Chondrocyte (in vitro differentiated cells): ENCODE measurements at regions not wholly inside any gene's neighbourhood (a gene's known extent, or its start where the extent isn't known, plus 50 kb on each side); places are given as distances from the start of the nearest gene placed in this dataset.
"Not testable (repeated sequence)": the region's sequence is repeated elsewhere in the genome, so short reads cannot be mapped to it uniquely, and the experiment has no call there.

ENCODE experiments used
- DNase-seq: peaks from one replicate; pipeline ENCODE4 v3.0.0; 2021; ENCODE audit warnings: mixed read lengths, low spot score
- H3K27ac Mint-ChIP-seq: one replicate; pipeline ENCODE4 v1.8.0; 2021; ENCODE audit warnings: mild to moderate bottlenecking, moderate library complexity, mixed read lengths; ENCODE audit not compliant: unreplicated experiment
- H3K27me3 Mint-ChIP-seq: 2 replicates; pipeline ENCODE4 v1.8.0; 2021; ENCODE audit warnings: low read depth, mixed read lengths
- H3K36me3 Mint-ChIP-seq: 2 replicates; pipeline ENCODE4 v1.8.0; 2021; ENCODE audit warnings: low read depth, mixed read lengths
- H3K4me1 Mint-ChIP-seq: 2 replicates; pipeline ENCODE4 v1.8.0; 2021; ENCODE audit warnings: low read depth, mild to moderate bottlenecking, mixed read lengths
- H3K4me3 Mint-ChIP-seq: one replicate; pipeline ENCODE4 v1.8.0; 2021; ENCODE audit warnings: mild to moderate bottlenecking, moderate library complexity, mixed read lengths; ENCODE audit not compliant: unreplicated experiment
- H3K9me3 Mint-ChIP-seq: 2 replicates; pipeline ENCODE4 v1.8.0; 2021; ENCODE audit warnings: low read depth, mixed read lengths
- TF ChIP-seq, protein P1 (sequence below): fragments of 200-600 bp; sonication (generic); IDR thresholded peaks from 2 replicates; pipeline ENCODE4 v1.5.0; 2021; ENCODE audit warnings: antibody characterized with exemption, mild to moderate bottlenecking, moderate library complexity

DNA sequence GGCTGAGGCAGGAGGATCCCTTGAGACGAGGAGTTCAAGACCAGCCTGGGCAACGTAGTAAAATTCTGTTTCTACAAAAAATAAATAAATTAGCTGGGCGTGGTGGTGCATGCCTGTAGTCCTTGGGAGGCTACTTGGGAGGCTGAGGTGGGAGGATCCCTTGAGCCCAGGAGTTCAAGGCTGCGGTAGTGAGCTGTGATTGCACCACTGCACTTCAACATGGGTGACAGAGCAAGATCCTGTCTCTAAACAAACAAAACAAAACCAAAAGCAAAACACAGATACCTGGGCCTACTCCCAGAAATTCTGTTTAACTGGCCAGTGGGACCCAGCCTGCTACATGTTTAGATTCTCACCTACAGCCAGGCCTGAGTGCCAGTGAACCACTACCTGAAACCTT is 74.6 kb upstream of the MEDAG start:
- Mint-ChIP-seq H3K9me3 (no peaks in the 10 kb centered on the region), H3K27ac (no peak overlapping the region), H3K4me1 (peaks cover 45% of the 10 kb centered on the region), H3K4me3 (no peak overlapping the region), H3K36me3 (no peaks in the 10 kb centered on the region), H3K27me3 (no peaks in the 10 kb centered on the region)
- DNase-seq, result no peak
- TF ChIP-seq, protein P1, sequence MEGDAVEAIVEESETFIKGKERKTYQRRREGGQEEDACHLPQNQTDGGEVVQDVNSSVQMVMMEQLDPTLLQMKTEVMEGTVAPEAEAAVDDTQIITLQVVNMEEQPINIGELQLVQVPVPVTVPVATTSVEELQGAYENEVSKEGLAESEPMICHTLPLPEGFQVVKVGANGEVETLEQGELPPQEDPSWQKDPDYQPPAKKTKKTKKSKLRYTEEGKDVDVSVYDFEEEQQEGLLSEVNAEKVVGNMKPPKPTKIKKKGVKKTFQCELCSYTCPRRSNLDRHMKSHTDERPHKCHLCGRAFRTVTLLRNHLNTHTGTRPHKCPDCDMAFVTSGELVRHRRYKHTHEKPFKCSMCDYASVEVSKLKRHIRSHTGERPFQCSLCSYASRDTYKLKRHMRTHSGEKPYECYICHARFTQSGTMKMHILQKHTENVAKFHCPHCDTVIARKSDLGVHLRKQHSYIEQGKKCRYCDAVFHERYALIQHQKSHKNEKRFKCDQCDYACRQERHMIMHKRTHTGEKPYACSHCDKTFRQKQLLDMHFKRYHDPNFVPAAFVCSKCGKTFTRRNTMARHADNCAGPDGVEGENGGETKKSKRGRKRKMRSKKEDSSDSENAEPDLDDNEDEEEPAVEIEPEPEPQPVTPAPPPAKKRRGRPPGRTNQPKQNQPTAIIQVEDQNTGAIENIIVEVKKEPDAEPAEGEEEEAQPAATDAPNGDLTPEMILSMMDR, result no peak

DNA sequence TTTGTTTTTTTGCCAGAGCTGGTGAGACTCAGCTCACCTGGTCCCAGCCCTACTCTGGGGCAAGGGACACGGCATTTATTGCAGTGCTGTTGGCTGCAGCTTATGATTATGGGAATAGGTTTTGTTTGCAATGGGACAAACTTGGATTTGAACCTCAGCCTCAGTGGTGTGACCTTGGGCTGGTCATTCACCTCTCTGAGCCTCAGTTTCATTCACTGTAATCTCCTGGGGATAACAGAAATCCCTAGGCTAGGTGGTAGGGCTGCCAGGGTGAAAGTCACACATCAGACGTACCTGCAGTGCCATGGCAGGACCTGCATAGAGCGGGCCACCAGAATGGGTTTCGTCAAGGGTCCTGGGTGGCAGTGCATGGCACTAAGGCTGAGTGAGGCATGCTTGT is 73.7 kb upstream of the MEDAG start:
- peaks cover 45% of the 10 kb centered on the region for H3K4me1 Mint-ChIP-seq
- no peak for DNase-seq
- H3K27ac Mint-ChIP-seq, result no peak overlapping the region
- no peaks in the 10 kb centered on the region for H3K9me3 Mint-ChIP-seq
- H3K27me3 Mint-ChIP-seq, result no peaks in the 10 kb centered on the region
- H3K4me3 Mint-ChIP-seq, result no peak overlapping the region
- TF ChIP-seq, protein P1, result no peak
- no peaks in the 10 kb centered on the region for H3K36me3 Mint-ChIP-seq

DNA sequence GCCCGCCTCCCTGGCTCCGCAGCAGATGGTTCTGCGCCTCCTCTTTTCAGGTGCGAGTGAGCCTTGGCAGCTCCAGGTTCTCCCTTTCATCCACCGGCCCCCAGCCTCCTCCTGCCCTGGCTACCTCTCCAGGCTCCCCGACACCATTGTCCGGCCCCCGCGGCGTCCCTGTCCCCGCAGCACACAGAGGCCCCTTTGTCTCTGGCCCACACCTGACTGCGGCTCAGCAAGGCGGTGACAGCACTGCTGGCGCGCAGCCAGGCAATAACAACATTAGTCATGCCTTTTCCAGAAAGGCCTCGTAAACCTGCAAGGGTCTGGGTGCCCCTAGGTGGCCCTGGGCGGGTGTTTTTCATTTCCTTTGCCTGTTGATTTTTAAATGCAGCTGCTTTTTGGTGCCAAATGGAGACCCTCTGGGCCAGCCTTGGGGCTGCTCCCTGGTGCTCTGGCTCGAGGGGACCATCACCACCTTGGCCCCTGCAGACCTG is 73.2 kb upstream of the MEDAG start:
- no peak overlapping the region for H3K27ac Mint-ChIP-seq
- H3K27me3 Mint-ChIP-seq, result no peaks in the 10 kb centered on the region
- H3K36me3 Mint-ChIP-seq, result no peaks in the 10 kb centered on the region
- TF ChIP-seq, protein P1, result no peak
- H3K4me1 Mint-ChIP-seq, result peaks cover 45% of the 10 kb centered on the region
- DNase-seq, result no peak
- no peak overlapping the region for H3K4me3 Mint-ChIP-seq
- no peaks in the 10 kb centered on the region for H3K9me3 Mint-ChIP-seq

DNA sequence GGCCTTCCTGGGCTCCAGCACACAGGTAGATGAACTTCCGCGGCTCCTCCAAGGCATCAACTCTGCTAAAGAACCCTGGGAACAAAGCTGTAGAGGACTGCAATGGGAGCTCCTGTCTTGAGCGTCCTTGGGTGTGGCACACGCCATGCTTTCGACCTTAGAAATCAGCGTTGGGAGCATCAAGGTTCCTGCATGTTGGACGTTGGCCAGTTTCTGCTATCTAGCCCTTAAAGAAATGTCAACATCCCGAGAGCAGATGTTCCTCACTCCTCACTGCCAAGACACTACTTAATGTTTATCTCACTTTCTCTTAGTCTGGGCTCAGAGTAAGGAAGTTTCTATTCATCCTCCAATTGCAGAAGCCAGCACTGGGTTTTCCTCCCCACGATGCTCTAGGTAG is 70.6 kb upstream of the MEDAG start:
- no peaks in the 10 kb centered on the region for H3K36me3 Mint-ChIP-seq
- H3K27ac Mint-ChIP-seq, result no peak overlapping the region
- H3K9me3 Mint-ChIP-seq, result no peaks in the 10 kb centered on the region
- H3K4me1 Mint-ChIP-seq, result peaks cover 25% of the 10 kb centered on the region
- TF ChIP-seq, protein P1, result no peak
- no peaks in the 10 kb centered on the region for H3K27me3 Mint-ChIP-seq
- H3K4me3 Mint-ChIP-seq, result no peak overlapping the region
- DNase-seq, result no peak

DNA sequence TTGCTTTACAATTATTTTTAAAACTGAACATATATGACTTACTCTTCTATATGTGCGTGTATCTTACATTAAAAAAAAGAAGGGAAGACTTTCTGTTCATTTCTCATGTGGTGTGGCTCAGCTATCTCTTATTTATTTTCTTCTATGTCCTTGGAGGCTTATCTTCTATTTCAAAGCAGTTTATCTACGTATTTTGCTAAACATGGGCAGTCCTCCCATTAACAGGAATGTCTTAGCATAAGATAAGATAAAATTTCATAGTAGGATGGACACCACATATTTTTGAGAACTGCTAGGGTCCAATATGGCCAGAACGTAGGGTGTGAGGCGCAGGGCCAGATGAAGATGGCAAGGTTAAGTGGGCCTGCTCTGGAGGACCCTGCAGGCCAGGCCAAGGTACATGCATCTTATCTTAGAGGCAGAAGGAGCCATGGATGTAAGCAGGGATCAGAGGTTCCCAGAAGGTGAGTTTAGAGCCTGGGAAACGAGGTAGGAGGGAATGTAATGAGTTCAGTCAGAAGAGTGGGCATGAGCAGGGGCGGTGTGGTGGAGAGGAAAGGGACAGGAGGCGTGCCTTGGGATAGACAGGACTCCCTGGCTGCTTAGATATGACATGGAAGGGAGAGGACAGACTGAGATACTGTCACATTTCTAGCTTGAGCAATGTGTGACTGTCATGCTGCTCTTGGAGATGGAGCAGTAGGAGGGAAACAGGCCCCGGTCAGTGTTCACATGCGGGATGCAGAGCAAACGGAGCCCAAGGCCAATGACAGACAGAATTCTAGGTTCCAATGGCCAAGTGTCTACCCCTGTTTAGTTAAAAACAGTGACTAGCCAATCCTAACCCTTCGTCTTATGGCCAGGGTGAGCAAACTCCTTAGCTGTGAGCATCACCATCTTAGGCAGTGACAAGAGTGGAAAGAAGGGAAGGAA is 68.6 kb upstream of the MEDAG start:
- TF ChIP-seq, protein P1, result no peak
- no peaks in the 10 kb centered on the region for H3K27me3 Mint-ChIP-seq
- H3K4me1 Mint-ChIP-seq, result peaks cover 22% of the 10 kb centered on the region
- H3K36me3 Mint-ChIP-seq, result no peaks in the 10 kb centered on the region
- no peak overlapping the region for H3K4me3 Mint-ChIP-seq
- no peak for DNase-seq
- H3K27ac Mint-ChIP-seq, result no peak overlapping the region
- H3K9me3 Mint-ChIP-seq, result no peaks in the 10 kb centered on the region

DNA sequence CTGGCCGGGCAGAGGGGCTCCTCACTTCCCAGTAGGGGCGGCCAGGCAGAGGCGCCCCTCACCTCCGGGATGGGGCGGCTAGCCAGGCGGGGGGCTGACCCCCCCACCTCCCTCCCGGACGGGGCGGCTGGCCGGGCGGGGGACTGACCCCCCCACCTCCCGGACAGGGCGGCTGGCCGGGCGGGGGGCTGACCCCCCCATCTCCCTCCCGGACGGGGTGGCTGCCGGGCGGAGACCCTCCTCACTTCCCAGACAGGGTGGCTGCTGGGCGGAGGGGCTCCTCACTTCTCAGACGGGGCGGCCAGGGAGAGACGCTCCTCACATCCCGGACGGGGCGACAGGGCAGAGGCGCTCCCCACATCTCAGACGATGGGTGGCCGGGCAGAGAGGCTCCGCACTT is 66.4 kb upstream of the MEDAG start:
- not testable (repeated sequence) for H3K4me1 Mint-ChIP-seq, H3K27ac Mint-ChIP-seq, H3K4me3 Mint-ChIP-seq, DNase-seq, H3K9me3 Mint-ChIP-seq, H3K36me3 Mint-ChIP-seq, H3K27me3 Mint-ChIP-seq
